IMR-90 (cell line): ENCODE measurements at regions not wholly inside any gene's neighbourhood (a gene's known extent, or its start where the extent isn't known, plus 50 kb on each side); places are given as distances from the start of the nearest gene placed in this dataset.

Experiments
- ATAC-seq: fragments of 200-7000 bp; cut with Tn5 transposase; 2 replicates; pipeline ENCODE4 v1.9.1; 2020; ENCODE audit warnings: low read depth, mild to moderate bottlenecking, moderate library complexity
- BruUV-seq: library from RNA; stranded (reverse); fragments of 400-500 nt; replicated peaks from 2 replicates; lab custom pipeline; 2021; lab: Mats Ljungman, UMichigan
- CTCF ChIA-PET: fragments of 300-600 bp; formaldehyde crosslinking; extraction: SDS; loops from one replicate; lab custom pipeline; 2021; ENCODE audit warnings: antibody characterized with exemption; lab: Yijun Ruan, JAX
- POLR2A ChIA-PET: fragments of 300-600 bp; sonication (Branson Sonifier 250); formaldehyde crosslinking; loops from one replicate; lab custom pipeline; 2022; ENCODE audit warnings: antibody characterized with exemption; ENCODE audit not compliant: unreplicated experiment; lab: Charles Lee
- DNase-seq: peaks from one replicate; pipeline ENCODE4 v3.0.0; 2013
- H2AFZ ChIP-seq: replicated peaks from 2 replicates; pipeline ENCODE3; 2013; ENCODE audit warnings: low read length, mild to moderate bottlenecking; ENCODE audit not compliant: poor library complexity
- H2AK5ac ChIP-seq: 2 replicates; pipeline ENCODE4 v1.6.1; 2013; ENCODE audit warnings: low read depth, low read length, inconsistent platforms
- H2AK9ac ChIP-seq: replicated peaks from 2 replicates; pipeline ENCODE3; 2013; ENCODE audit warnings: mild to moderate bottlenecking, low read depth, low read length, moderate library complexity; ENCODE audit not compliant: poor library complexity
- H2BK120ac ChIP-seq: 2 replicates; pipeline ENCODE4 v1.6.1; 2013; ENCODE audit warnings: low read depth, low read length, inconsistent platforms
- H2BK15ac ChIP-seq: 3 replicates; pipeline ENCODE4 v1.6.1; 2013; ENCODE audit warnings: low read depth, low read length, inconsistent platforms
- H2BK20ac ChIP-seq: 2 replicates; pipeline ENCODE4 v1.6.1; 2013; ENCODE audit warnings: low read depth, mild to moderate bottlenecking, inconsistent platforms, low read length, moderate library complexity
- H2BK5ac ChIP-seq: 2 replicates; pipeline ENCODE4 v1.6.1; 2013; ENCODE audit warnings: mild to moderate bottlenecking, low read depth, low read length, inconsistent platforms; ENCODE audit not compliant: poor library complexity, severe bottlenecking
- H3K14ac ChIP-seq: replicated peaks from 2 replicates; pipeline ENCODE4 v1.6.1; 2013; ENCODE audit warnings: low read depth, low read length, inconsistent platforms
- H3K18ac ChIP-seq: 2 replicates; pipeline ENCODE4 v1.6.1; 2013; ENCODE audit warnings: low read depth, low read length, control low read depth
- H3K23ac ChIP-seq: 2 replicates; pipeline ENCODE4 v1.6.1; 2013; ENCODE audit warnings: low read depth, low read length, inconsistent platforms
- H3K27ac ChIP-seq: 2 replicates; pipeline ENCODE4 v1.5.1; 2013; ENCODE audit warnings: mild to moderate bottlenecking, control low read depth, low read length; ENCODE audit not compliant: insufficient read depth
- H3K27me3 ChIP-seq: 2 replicates; pipeline ENCODE4 v1.6.1; 2013; ENCODE audit warnings: low read length; ENCODE audit not compliant: control insufficient read depth, insufficient read depth
- H3K36me3 ChIP-seq: 2 replicates; pipeline ENCODE4 v1.6.1; 2013; ENCODE audit warnings: low read length, mixed read lengths; ENCODE audit not compliant: control insufficient read depth, insufficient read depth
- H3K4ac ChIP-seq: 2 replicates; pipeline ENCODE4 v1.6.1; 2013; ENCODE audit warnings: low read depth, low read length, inconsistent platforms
- H3K4me1 ChIP-seq: 2 replicates; pipeline ENCODE4 v1.6.1; 2013; ENCODE audit warnings: low read length, mixed read lengths; ENCODE audit not compliant: control insufficient read depth, insufficient read depth
- H3K4me2 ChIP-seq: 2 replicates; pipeline ENCODE4 v1.6.1; 2013; ENCODE audit warnings: low read depth, mild to moderate bottlenecking, control low read depth, low read length, moderate library complexity
- H3K4me3 ChIP-seq: 2 replicates; pipeline ENCODE4 v1.5.1; 2013; ENCODE audit warnings: low read depth, mild to moderate bottlenecking, control low read depth, low read length, moderate library complexity; ENCODE audit not compliant: insufficient read depth
- H3K56ac ChIP-seq: 2 replicates; pipeline ENCODE4 v1.6.1; 2013; ENCODE audit warnings: low read length, inconsistent platforms; ENCODE audit not compliant: insufficient read depth; ENCODE audit errors: extremely low read depth
- H3K79me1 ChIP-seq, 2 experiments: 2 replicates each; pipeline ENCODE4 v1.6.1; 2013; ENCODE audit warnings: low read length in 2 of 2, inconsistent platforms in 1 of 2, low read depth in 1 of 2
- H3K9ac ChIP-seq: 2 replicates; pipeline ENCODE4 v1.6.1; 2013; ENCODE audit warnings: low read depth, low read length, control low read depth
- H3K9me1 ChIP-seq: 2 replicates; pipeline ENCODE4 v1.6.1; 2013; ENCODE audit warnings: low read length, inconsistent platforms; ENCODE audit not compliant: insufficient read depth
- H3K9me3 ChIP-seq: 2 replicates; pipeline ENCODE4 v1.6.1; 2013; ENCODE audit warnings: low read length; ENCODE audit not compliant: control insufficient read depth, insufficient read depth
- H4K20me1 ChIP-seq: 2 replicates; pipeline ENCODE4 v1.6.1; 2013; ENCODE audit warnings: low read length, inconsistent platforms; ENCODE audit not compliant: insufficient read depth
- H4K5ac ChIP-seq: 2 replicates; pipeline ENCODE4 v1.6.1; 2013; ENCODE audit warnings: mild to moderate bottlenecking, low read depth, low read length, control low read depth
- H4K8ac ChIP-seq, 2 experiments: 2 replicates each; pipeline ENCODE4 v1.6.1; 2013; ENCODE audit warnings: low read depth in 2 of 2, low read length in 2 of 2, control low read depth in 1 of 2, inconsistent platforms in 1 of 2
- H4K91ac ChIP-seq: 2 replicates; pipeline ENCODE4 v1.6.1; 2013; ENCODE audit warnings: low read depth, low read length, inconsistent platforms; ENCODE audit not compliant: insufficient read depth
- CEBPB ChIP-seq: IDR thresholded peaks from 2 replicates; pipeline ENCODE4 v1.6.1; 2012; ENCODE audit warnings: low read depth, low read length, improper control_type of control experiment
- MAFK ChIP-seq: IDR thresholded peaks from 2 replicates; pipeline ENCODE4 v1.6.1; 2012; ENCODE audit warnings: low read depth, low read length, improper control_type of control experiment
- POLR2A ChIP-seq: IDR thresholded peaks from 2 replicates; pipeline ENCODE4 v1.6.1; 2012; ENCODE audit warnings: mild to moderate bottlenecking, low read depth, low read length
- RFX5 ChIP-seq: IDR thresholded peaks from 2 replicates; pipeline ENCODE4 v1.8.0; 2012; ENCODE audit warnings: low read depth, mild to moderate bottlenecking, low read length, moderate library complexity
- SMC3 ChIP-seq: fragments of 150-350 bp; IDR thresholded peaks from 2 replicates; pipeline ENCODE4 v1.6.1; 2016; ENCODE audit warnings: low read depth, mild to moderate bottlenecking, antibody characterized with exemption, low read length, moderate library complexity
- WGBS, 2 experiments: methylation state at CpG; one replicate each; pipeline versions ENCODE4 v1.1.5 to v1.1.7; 2013; ENCODE audit warnings: missing lambda C conversion rate in 2 of 2; ENCODE audit not compliant: insufficient read length in 1 of 2; ENCODE audit errors: extremely low coverage in 2 of 2; 5-methylcytosine and 5-hydroxymethylcytosine counted together
- dilution Hi-C: fragments of 300-500 bp; cut with HindIII; formaldehyde crosslinking; loops from one replicate; pipeline ENCODE4 v1.14.3; 2018; ENCODE audit warnings: low sequenced_read_pairs; ENCODE audit not compliant: unreplicated experiment
- in situ Hi-C: fragments of 300-500 bp; cut with MboI; formaldehyde crosslinking; loops from 3 replicates; pipeline ENCODE4 v1.14.3; 2019; ENCODE audit warnings: low sequenced_read_pairs, inconsistent platforms, mixed read lengths
- intact Hi-C: fragments of 100-400 bp; cut with micrococcal nuclease; formaldehyde crosslinking; loops from 2 replicates; pipeline ENCODE4 v1.10.0; 2022

GRCh38 chr1:212537610-212538009 is 71.0 kb upstream of the ATF3 start:
- Histone ChIP-seq H3K4me1 (no peaks in the 10 kb centered on the region), H3K23ac (no peak overlapping the region), H2BK20ac (no peak overlapping the region), H3K9me3 (peaks cover 3% of the 10 kb centered on the region), H3K56ac (no peak overlapping the region), H2BK5ac (no peak overlapping the region), H3K27me3 (peaks cover 8% of the 10 kb centered on the region), H3K4ac (no peak overlapping the region), H3K4me2 (no peak overlapping the region), H3K18ac (no peak overlapping the region), H4K8ac (no peak overlapping the region), H3K9ac (no peak overlapping the region), H4K20me1 (no peaks in the 10 kb centered on the region), H2AFZ (no peak overlapping the region), H2BK120ac (no peak overlapping the region), H2AK9ac (no peak overlapping the region), H3K27ac (no peak overlapping the region), H2BK15ac (no peak overlapping the region), H4K91ac (no peak overlapping the region), H2AK5ac (no peak overlapping the region), H3K79me1 (no peaks in the 10 kb centered on the region), H3K4me3 (no peak overlapping the region), H3K14ac (no peak overlapping the region), H3K9me1 (no peaks in the 10 kb centered on the region), H4K5ac (no peak overlapping the region), H3K36me3 (no peaks in the 10 kb centered on the region)
- intact Hi-C loops (no loop called here), in situ Hi-C loops (no loop called here), dilution Hi-C loops (no loop called here)
- no peak for DNase-seq
- no peak for ATAC-seq
- WGBS, 2 experiments: no CpG with 5 or more reads among the region's 1 CpG
- no TSS peak for BruUV-seq
- ChIA-PET POLR2A (no interaction called here), CTCF (no interaction called here)
- no peak for TF ChIP-seq MAFK
- no peak for TF ChIP-seq CEBPB
- TF ChIP-seq POLR2A: no peak
- TF ChIP-seq SMC3: no peak
- no peak for TF ChIP-seq RFX5
